Skeletal muscle tissue (tissue), 3 donors: ENCODE measurements at regions not wholly inside any gene's neighbourhood (a gene's known extent, or its start where the extent isn't known, plus 50 kb on each side); places are given as distances from the start of the nearest gene placed in this dataset.

Experiments
- H3K27ac ChIP-seq: one replicate; pipeline ENCODE4 v1.7.0; 2013; ENCODE audit warnings: mild to moderate bottlenecking, low read depth, low read length, inconsistent platforms
- H3K27me3 ChIP-seq, 3 donors: one replicate each; pipeline ENCODE4 v1.7.0; 2013; ENCODE audit warnings: low read length in 3 of 3; ENCODE audit not compliant: control insufficient read depth in 3 of 3, insufficient read depth in 3 of 3
- H3K36me3 ChIP-seq, 3 donors: one replicate each; pipeline ENCODE4 v1.7.0; 2013; ENCODE audit warnings: low read length in 3 of 3; ENCODE audit not compliant: control insufficient read depth in 3 of 3, insufficient read depth in 3 of 3
- H3K4me1 ChIP-seq, 3 donors: one replicate each; pipeline ENCODE4 v1.7.0; 2013; ENCODE audit warnings: low read length in 3 of 3, mild to moderate bottlenecking in 3 of 3; ENCODE audit not compliant: control insufficient read depth in 3 of 3, insufficient read depth in 3 of 3
- H3K4me3 ChIP-seq, 3 donors: one replicate each; pipeline ENCODE4 v1.7.0; 2013; ENCODE audit warnings: low read length in 3 of 3
- H3K9ac ChIP-seq, 3 donors: one replicate each; pipeline ENCODE4 v1.7.0; 2013; ENCODE audit warnings: low read length in 3 of 3, mild to moderate bottlenecking in 3 of 3, moderate library complexity in 2 of 3, low read depth in 1 of 3
- H3K9me3 ChIP-seq, 3 donors: one replicate each; pipeline ENCODE4 v1.7.0; 2013; ENCODE audit warnings: low read length in 3 of 3; ENCODE audit not compliant: control insufficient read depth in 3 of 3
- donor health status: Osteomylitis.

GRCh38 chr4:163738521-163738920, 244.0 kb downstream of the TMA16 start:
- H3K9me3 ChIP-seq, result no peaks in the 10 kb centered on the region
- H3K36me3 ChIP-seq, result no peaks in the 10 kb centered on the region
- H3K27me3 ChIP-seq, result no peaks in the 10 kb centered on the region
- no peak overlapping the region for H3K27ac ChIP-seq
- no peaks in the 10 kb centered on the region for H3K4me1 ChIP-seq
- no peak overlapping the region for H3K4me3 ChIP-seq
- no peak overlapping the region for H3K9ac ChIP-seq

- Histone ChIP-seq H3K9me3 (no peaks in the 10 kb centered on the region), H3K36me3 (no peaks in the 10 kb centered on the region), H3K4me3 (no peak overlapping the region), H3K27ac (no peak overlapping the region), H3K4me1 (no peaks in the 10 kb centered on the region), H3K9ac (no peak overlapping the region), H3K27me3 (no peaks in the 10 kb centered on the region)
These were observed 250.4 kb downstream of the TMA16 start for GRCh38 chr4:163744861-163745260.

- Histone ChIP-seq H3K9me3 (no peaks in the 10 kb centered on the region), H3K27me3 (no peaks in the 10 kb centered on the region), H3K4me1 (no peaks in the 10 kb centered on the region), H3K4me3 (no peak overlapping the region), H3K27ac (no peak overlapping the region), H3K9ac (no peak overlapping the region), H3K36me3 (no peaks in the 10 kb centered on the region)
These were observed 252.8 kb downstream of the TMA16 start for GRCh38 chr4:163747293-163747692.

- Histone ChIP-seq H3K4me1 (no peaks in the 10 kb centered on the region), H3K27ac (no peak overlapping the region), H3K4me3 (no peak overlapping the region), H3K9ac (no peak overlapping the region), H3K36me3 (no peaks in the 10 kb centered on the region), H3K27me3 (no peaks in the 10 kb centered on the region), H3K9me3 (no peaks in the 10 kb centered on the region)
These were observed 253.4 kb downstream of the TMA16 start for GRCh38 chr4:163747886-163748285.

- Histone ChIP-seq H3K4me1 (no peaks in the 10 kb centered on the region), H3K27ac (no peak overlapping the region), H3K9me3 (no peaks in the 10 kb centered on the region), H3K4me3 (no peak overlapping the region), H3K36me3 (no peaks in the 10 kb centered on the region), H3K27me3 (no peaks in the 10 kb centered on the region), H3K9ac (no peak overlapping the region)
These were observed 254.0 kb downstream of the TMA16 start for GRCh38 chr4:163748449-163748848.

- H3K9me3 ChIP-seq, result no peaks in the 10 kb centered on the region
- no peaks in the 10 kb centered on the region for H3K27me3 ChIP-seq
- no peak overlapping the region for H3K9ac ChIP-seq
- H3K4me1 ChIP-seq, result no peaks in the 10 kb centered on the region
- H3K36me3 ChIP-seq, result no peaks in the 10 kb centered on the region
- no peak overlapping the region for H3K27ac ChIP-seq
- no peak overlapping the region for H3K4me3 ChIP-seq
These were observed 260.5 kb downstream of the TMA16 start for GRCh38 chr4:163755013-163755412.

- Histone ChIP-seq H3K9me3 (no peaks in the 10 kb centered on the region), H3K4me3 (no peak overlapping the region), H3K36me3 (no peaks in the 10 kb centered on the region), H3K9ac (no peak overlapping the region), H3K4me1 (no peaks in the 10 kb centered on the region), H3K27me3 (no peaks in the 10 kb centered on the region), H3K27ac (no peak overlapping the region)
These were observed 262.7 kb downstream of the TMA16 start for GRCh38 chr4:163757219-163757618.

GRCh38 chr4:163758032-163758431, 263.5 kb downstream of the TMA16 start:
- Histone ChIP-seq H3K4me1 (no peaks in the 10 kb centered on the region), H3K9ac (no peak overlapping the region), H3K27ac (no peak overlapping the region), H3K9me3 (no peaks in the 10 kb centered on the region), H3K27me3 (no peaks in the 10 kb centered on the region), H3K36me3 (no peaks in the 10 kb centered on the region), H3K4me3 (no peak overlapping the region)

GRCh38 chr4:163762741-163763140, 268.3 kb downstream of the TMA16 start:
- Histone ChIP-seq H3K27ac (no peak overlapping the region), H3K4me1 (no peaks in the 10 kb centered on the region), H3K9me3 (no peaks in the 10 kb centered on the region), H3K27me3 (no peaks in the 10 kb centered on the region), H3K9ac (no peak overlapping the region), H3K4me3 (no peak overlapping the region), H3K36me3 (no peaks in the 10 kb centered on the region)

- H3K36me3 ChIP-seq, result no peaks in the 10 kb centered on the region
- H3K4me1 ChIP-seq, result no peaks in the 10 kb centered on the region
- H3K9ac ChIP-seq, result no peak overlapping the region
These were observed 270.1 kb downstream of the TMA16 start for GRCh38 chr4:163764569-163764968.

GRCh38 chr4:163768014-163768413, 273.5 kb downstream of the TMA16 start:
- no peaks in the 10 kb centered on the region for H3K4me1 ChIP-seq
- H3K9me3 ChIP-seq, result no peaks in the 10 kb centered on the region
- no peaks in the 10 kb centered on the region for H3K27me3 ChIP-seq
- H3K4me3 ChIP-seq, result no peak overlapping the region
- H3K36me3 ChIP-seq, result no peaks in the 10 kb centered on the region
- H3K9ac ChIP-seq, result no peak overlapping the region
- H3K27ac ChIP-seq, result no peak overlapping the region

More at GRCh38 chr4:163764569-163764968, 270.1 kb downstream of the TMA16 start:
- no peak overlapping the region for H3K4me3 ChIP-seq
- H3K27me3 ChIP-seq, result no peaks in the 10 kb centered on the region
- H3K27ac ChIP-seq, result no peak overlapping the region
- no peaks in the 10 kb centered on the region for H3K9me3 ChIP-seq
